Transverse colon (tissue), 4 donors: ENCODE measurements at regions not wholly inside any gene's neighbourhood (a gene's known extent, or its start where the extent isn't known, plus 50 kb on each side); places are given as distances from the start of the nearest gene placed in this dataset.

Experiments
- EP300 ChIP-seq: sonication (generic); formaldehyde crosslinking; IDR thresholded peaks from one replicate; pipeline ENCODE4 v1.6.1; 2017; ENCODE audit warnings: antibody characterized with exemption, low read depth
- POLR2A ChIP-seq: fragments of 450-650 bp; IDR thresholded peaks from one replicate; pipeline ENCODE4 v1.6.1; 2016; ENCODE audit warnings: antibody characterized with exemption, mild to moderate bottlenecking, moderate library complexity
- POLR2AphosphoS5 ChIP-seq, 3 donors: sonication (generic); formaldehyde crosslinking; IDR thresholded peaks; one replicate each; pipeline ENCODE4 v1.6.1; 2016; ENCODE audit warnings: antibody characterized with exemption in 3 of 3
- TF ChIP-seq, protein P1 (sequence below), 5 experiments: fragments of 200-600 bp in 3 of 5; fragments of 450-650 bp in 2 of 5; sonication (generic) in 3 of 5; IDR thresholded peaks; 1 replicate in 2 of 5; 2 replicates in 3 of 5; pipeline ENCODE4 v1.5.1; 2016 to 2017; ENCODE audit warnings: antibody characterized with exemption in 5 of 5, inconsistent platforms in 3 of 5, mild to moderate bottlenecking in 2 of 5, moderate library complexity in 1 of 5

DNA sequence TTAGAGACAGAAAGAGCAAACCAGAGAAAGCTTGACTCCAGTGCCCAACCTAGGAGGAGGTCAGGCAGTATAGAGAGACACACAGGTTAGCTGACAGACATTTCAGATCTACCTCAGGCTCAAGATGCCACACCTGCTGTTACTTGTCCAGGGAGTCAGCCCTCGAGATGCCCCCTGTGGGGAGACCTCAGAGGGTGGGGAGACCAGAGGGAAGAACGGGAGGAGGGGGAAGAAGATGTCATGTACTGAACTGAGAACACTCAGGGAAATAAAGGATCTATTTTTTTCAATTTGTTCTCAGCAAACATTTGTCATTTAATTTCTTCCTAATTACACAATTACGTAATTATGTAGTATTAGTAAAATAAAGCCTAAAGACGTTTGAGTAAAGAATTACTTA lies 196.3 kb upstream of the CADM1 start:
- TF ChIP-seq POLR2A (no peak), POLR2AphosphoS5 (IDR thresholded peaks at IDR 0.05) (no peak), EP300 (no peak)
- TF ChIP-seq, protein P1, sequence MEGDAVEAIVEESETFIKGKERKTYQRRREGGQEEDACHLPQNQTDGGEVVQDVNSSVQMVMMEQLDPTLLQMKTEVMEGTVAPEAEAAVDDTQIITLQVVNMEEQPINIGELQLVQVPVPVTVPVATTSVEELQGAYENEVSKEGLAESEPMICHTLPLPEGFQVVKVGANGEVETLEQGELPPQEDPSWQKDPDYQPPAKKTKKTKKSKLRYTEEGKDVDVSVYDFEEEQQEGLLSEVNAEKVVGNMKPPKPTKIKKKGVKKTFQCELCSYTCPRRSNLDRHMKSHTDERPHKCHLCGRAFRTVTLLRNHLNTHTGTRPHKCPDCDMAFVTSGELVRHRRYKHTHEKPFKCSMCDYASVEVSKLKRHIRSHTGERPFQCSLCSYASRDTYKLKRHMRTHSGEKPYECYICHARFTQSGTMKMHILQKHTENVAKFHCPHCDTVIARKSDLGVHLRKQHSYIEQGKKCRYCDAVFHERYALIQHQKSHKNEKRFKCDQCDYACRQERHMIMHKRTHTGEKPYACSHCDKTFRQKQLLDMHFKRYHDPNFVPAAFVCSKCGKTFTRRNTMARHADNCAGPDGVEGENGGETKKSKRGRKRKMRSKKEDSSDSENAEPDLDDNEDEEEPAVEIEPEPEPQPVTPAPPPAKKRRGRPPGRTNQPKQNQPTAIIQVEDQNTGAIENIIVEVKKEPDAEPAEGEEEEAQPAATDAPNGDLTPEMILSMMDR (IDR thresholded peaks at IDR 0.05), result no peak
